ENCODE measurements at regions not wholly inside any gene's neighbourhood (a gene's known extent, or its start where the extent isn't known, plus 50 kb on each side); places are given as distances from the start of the nearest gene placed in this dataset.

DNA sequence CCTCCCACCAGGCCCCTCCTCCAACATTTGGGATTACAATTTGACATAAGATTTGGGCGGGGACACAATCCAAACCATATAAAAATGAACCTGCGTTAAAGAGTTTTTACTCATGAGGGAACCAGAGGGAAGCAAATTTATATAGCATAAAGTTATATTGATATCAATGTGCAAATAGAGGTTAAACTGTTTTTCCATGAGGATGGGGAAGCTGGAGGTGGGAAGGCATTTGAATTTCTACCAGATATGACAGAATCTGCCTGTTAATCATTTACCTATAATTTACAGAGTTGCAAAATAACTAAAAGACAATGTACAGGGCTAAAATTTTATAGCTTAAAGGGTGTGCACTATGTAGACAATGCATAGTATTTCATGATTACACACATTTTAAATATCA lies 322.0 kb upstream of the FKBP1C start:
- H3K23me2 ChIP-seq (ENCODE audit: low read depth, low read length): no peaks in the 10 kb centered on the region
- no peaks in the 10 kb centered on the region for H3K9me3 ChIP-seq (ENCODE audit: insufficient read depth in 2 of 2, low read depth in 1 of 2, low read length in 1 of 2)
- H3K4me1 ChIP-seq (replicated peaks in 1 of 4; ENCODE audit: control insufficient read depth in 3 of 4, insufficient read depth in 4 of 4, low read length in 3 of 4): no peaks in the 10 kb centered on the region
- no peak overlapping the region for H4K5ac ChIP-seq (ENCODE audit: insufficient read length, low read depth, low read length)
- H3K4ac ChIP-seq (replicated peaks; ENCODE audit: insufficient read length, low read depth, low read length): no peak overlapping the region
- H3K79me1 ChIP-seq (ENCODE audit: low read depth, low read length): no peaks in the 10 kb centered on the region
- no peaks in the 10 kb centered on the region for H3K79me2 ChIP-seq (ENCODE audit: control insufficient read depth in 1 of 2, insufficient read depth in 2 of 2, low read length in 2 of 2)
- H3K36me3 ChIP-seq (ENCODE audit: control insufficient read depth in 2 of 4, insufficient read depth in 4 of 4, low read length in 3 of 4): no peaks in the 10 kb centered on the region; a peak in 1 of 8 replicates
- no peak overlapping the region for H3K14ac ChIP-seq (ENCODE audit: insufficient read length)
- no peak overlapping the region for H3K27ac ChIP-seq (ENCODE audit: low read depth, low read length)
- H2AFZ ChIP-seq (ENCODE audit: low read length): no peak overlapping the region
- no peaks in the 10 kb centered on the region for H3K27me3 ChIP-seq (replicated peaks in 1 of 4; ENCODE audit: control insufficient read depth in 3 of 4, extremely low read depth in 1 of 4, insufficient read depth in 3 of 4, low read length in 3 of 4)
- 90% methylated on average over 2 of the region's 2 CpGs; no CpG with 5 or more reads in 1 of the 2 experiments for WGBS, 2 experiments (ENCODE audit: extremely low coverage in 1 of 2, insufficient coverage in 1 of 2, insufficient read length in 1 of 2, insufficient replicate concordance in 2 of 2, low coverage in 1 of 2, low lambda C conversion rate in 2 of 2, missing lambda C conversion rate in 1 of 2)
- H2BK5ac ChIP-seq (ENCODE audit: low read depth, low read length): no peak overlapping the region
- H2BK12ac ChIP-seq (ENCODE audit: low read depth, low read length): no peak overlapping the region
- no peak overlapping the region for H4K91ac ChIP-seq (replicated peaks; ENCODE audit: insufficient read length, low read length)
- ChIA-PET POLR2A (ENCODE audit: partially characterized antibody) (no interaction called here), CTCF (ENCODE audit: partially characterized antibody) (no interaction called here)
- no peak overlapping the region for H4K8ac ChIP-seq (ENCODE audit: extremely low read depth, insufficient read depth, low read length)
- H4K20me1 ChIP-seq (replicated peaks in 1 of 2; ENCODE audit: control insufficient read depth in 1 of 2, insufficient read depth in 2 of 2, low read length in 2 of 2): no peaks in the 10 kb centered on the region
- H2BK120ac ChIP-seq (replicated peaks; ENCODE audit: low read depth, low read length): no peak overlapping the region
- no peak overlapping the region for H2BK20ac ChIP-seq (ENCODE audit: low read length)
- no peak overlapping the region for H2BK15ac ChIP-seq (ENCODE audit: low read length)
- no peak overlapping the region for H3K4me2 ChIP-seq (ENCODE audit: insufficient read depth in 1 of 2, low read depth in 2 of 2, low read length in 2 of 2)
- no peak overlapping the region for H3K56ac ChIP-seq (replicated peaks; ENCODE audit: insufficient read length, low read depth, low read length)
- no peak overlapping the region for H2AK5ac ChIP-seq (ENCODE audit: low read depth, low read length)
- no peak overlapping the region for H3K18ac ChIP-seq (ENCODE audit: extremely low read depth, low read length)
- no peak overlapping the region for H3K23ac ChIP-seq (ENCODE audit: insufficient read length)
- DNase-seq (ENCODE audit: low read depth in 1 of 2, low spot score in 2 of 2): no peak
- no peak overlapping the region for H3K9ac ChIP-seq (replicated peaks in 1 of 4; ENCODE audit: extremely low read depth in 1 of 4, low read depth in 3 of 4, low read length in 3 of 4)
- H3K4me3 ChIP-seq (ENCODE audit: extremely low read depth in 1 of 4, insufficient read depth in 2 of 4, low read depth in 3 of 4, low read length in 4 of 4): no peak overlapping the region
- FAIRE-seq: no peak
- TF ChIP-seq KDM1A (IDR thresholded peaks at IDR 0.05; ENCODE audit: borderline replicate concordance, low read length) (no peak), EZH2 (IDR thresholded peaks at IDR 0.05; ENCODE audit: low read depth, low read length, severe bottlenecking) (no peak), SAP30 (IDR thresholded peaks at IDR 0.05; ENCODE audit: insufficient read depth, insufficient replicate concordance, low read length) (no peak), SIN3A (conservative IDR thresholded peaks at IDR 0.05 in 1 of 2, IDR thresholded peaks at IDR 0.05 in 1 of 2; ENCODE audit: low read depth in 1 of 2, low read length in 2 of 2) (no peak), RXRA (IDR thresholded peaks at IDR 0.05; ENCODE audit: insufficient read depth, low read depth, low read length) (no peak), RBBP5 (IDR thresholded peaks at IDR 0.05; ENCODE audit: borderline replicate concordance, low read depth, low read length) (no peak), SP2 (IDR thresholded peaks at IDR 0.05; ENCODE audit: low read length) (no peak), ATF2 (IDR thresholded peaks at IDR 0.05; ENCODE audit: low read length) (no peak), BACH1 (IDR thresholded peaks at IDR 0.05; ENCODE audit: low read length) (no peak), ZNF274 (IDR thresholded peaks at IDR 0.05; ENCODE audit: borderline replicate concordance, extremely low read depth, low read length) (no peak), BCL11A (IDR thresholded peaks at IDR 0.05; ENCODE audit: low read depth in 2 of 2, low read length in 2 of 2) (no peak), EGR1 (IDR thresholded peaks at IDR 0.05; ENCODE audit: borderline replicate concordance, low read depth, low read length) (no peak)
